Upper lobe of left lung (tissue), 4 donors: ENCODE measurements at regions not wholly inside any gene's neighbourhood (a gene's known extent, or its start where the extent isn't known, plus 50 kb on each side); places are given as distances from the start of the nearest gene placed in this dataset.

ENCODE experiments used
- CTCF ChIP-seq, 6 experiments: fragments of 450-650 bp in 4 of 6; fragments of 200-600 bp in 2 of 6; sonication (generic) in 2 of 6; IDR thresholded peaks; one replicate each; pipeline ENCODE4 v1.5.1; 2016 to 2019; ENCODE audit warnings: antibody characterized with exemption in 6 of 6
- POLR2A ChIP-seq, 4 donors: fragments of 450-650 bp; IDR thresholded peaks; one replicate each; pipeline ENCODE4 v1.5.1; 2016 to 2017; ENCODE audit warnings: antibody characterized with exemption in 4 of 4, mild to moderate bottlenecking in 2 of 4

GRCh38 chr7:54841772-54842697 lies 83.0 kb upstream of the SEC61G start:
- TF ChIP-seq POLR2A (IDR thresholded peaks at IDR 0.05), result no peak
- peak in 5 of 6 experiments; percentile 24 to 36 (median 34) for TF ChIP-seq CTCF (IDR thresholded peaks at IDR 0.05)
